ENCODE measurements at regions not wholly inside any gene's neighbourhood (a gene's known extent, or its start where the extent isn't known, plus 50 kb on each side); places are given as distances from the start of the nearest gene placed in this dataset.

GRCh38 chr1:29896300-29896699 lies 660.0 kb downstream of the PTPRU start:
- Histone ChIP-seq H3K27me3 (ENCODE audit: insufficient read depth, low read depth, severe bottlenecking) (no peaks in the 10 kb centered on the region), H3K27ac (no peak overlapping the region), H3K9me3 (ENCODE audit: severe bottlenecking) (no peaks in the 10 kb centered on the region), H3K4me3 (ENCODE audit: low read depth, low read length) (no peak overlapping the region), H3K36me3 (no peaks in the 10 kb centered on the region)
- TF ChIP-seq CTCF (IDR thresholded peaks at IDR 0.05; ENCODE audit: low read depth, low read length) = no peak
- DNase-seq = no peak

- DNase-seq = no peak
- TF ChIP-seq CTCF (IDR thresholded peaks at IDR 0.05; ENCODE audit: low read depth, low read length) = no peak
- H3K4me3 ChIP-seq (ENCODE audit: low read depth, low read length) = no peak overlapping the region
- H3K27ac ChIP-seq = no peak overlapping the region
- H3K36me3 ChIP-seq = no peaks in the 10 kb centered on the region
- H3K9me3 ChIP-seq (ENCODE audit: severe bottlenecking) = no peaks in the 10 kb centered on the region
- H3K27me3 ChIP-seq (ENCODE audit: insufficient read depth, low read depth, severe bottlenecking) = no peaks in the 10 kb centered on the region
Observed at GRCh38 chr1:29895201-29895600, 658.9 kb downstream of the PTPRU start.

- DNase-seq = no peak
- no peak overlapping the region for H3K4me3 ChIP-seq (ENCODE audit: low read depth, low read length)
- no peak overlapping the region for H3K27ac ChIP-seq
- no peaks in the 10 kb centered on the region for H3K27me3 ChIP-seq (ENCODE audit: insufficient read depth, low read depth, severe bottlenecking)
- H3K36me3 ChIP-seq = no peaks in the 10 kb centered on the region
- TF ChIP-seq CTCF (IDR thresholded peaks at IDR 0.05; ENCODE audit: low read depth, low read length) = no peak
- no peaks in the 10 kb centered on the region for H3K9me3 ChIP-seq (ENCODE audit: severe bottlenecking)
Observed at GRCh38 chr1:29894311-29894710, 658.0 kb downstream of the PTPRU start.

- no peaks in the 10 kb centered on the region for H3K27me3 ChIP-seq (ENCODE audit: insufficient read depth, low read depth, severe bottlenecking)
- TF ChIP-seq CTCF (IDR thresholded peaks at IDR 0.05; ENCODE audit: low read depth, low read length) = no peak
- H3K36me3 ChIP-seq = no peaks in the 10 kb centered on the region
Observed at GRCh38 chr1:29893806-29894205, 657.5 kb downstream of the PTPRU start.

GRCh38 chr1:29893046-29893723 lies 656.9 kb downstream of the PTPRU start:
- Histone ChIP-seq H3K36me3 (no peaks in the 10 kb centered on the region), H3K27ac (no peak overlapping the region), H3K9me3 (ENCODE audit: severe bottlenecking) (no peaks in the 10 kb centered on the region), H3K27me3 (ENCODE audit: insufficient read depth, low read depth, severe bottlenecking) (no peaks in the 10 kb centered on the region), H3K4me3 (ENCODE audit: low read depth, low read length) (no peak overlapping the region)
- no peak for DNase-seq
- no peak for TF ChIP-seq CTCF (IDR thresholded peaks at IDR 0.05; ENCODE audit: low read depth, low read length)

More at GRCh38 chr1:29893806-29894205, 657.5 kb downstream of the PTPRU start:
- DNase-seq = no peak
- Histone ChIP-seq H3K9me3 (ENCODE audit: severe bottlenecking) (no peaks in the 10 kb centered on the region), H3K27ac (no peak overlapping the region), H3K4me3 (ENCODE audit: low read depth, low read length) (no peak overlapping the region)

GRCh38 chr1:29892247-29892646 lies 655.9 kb downstream of the PTPRU start:
- H3K27ac ChIP-seq = no peak overlapping the region
- no peak overlapping the region for H3K4me3 ChIP-seq (ENCODE audit: low read depth, low read length)
- no peak for TF ChIP-seq CTCF (IDR thresholded peaks at IDR 0.05; ENCODE audit: low read depth, low read length)
- no peaks in the 10 kb centered on the region for H3K9me3 ChIP-seq (ENCODE audit: severe bottlenecking)
- no peaks in the 10 kb centered on the region for H3K27me3 ChIP-seq (ENCODE audit: insufficient read depth, low read depth, severe bottlenecking)
- H3K36me3 ChIP-seq = no peaks in the 10 kb centered on the region
- no peak for DNase-seq
